Esophagus muscularis mucosa (tissue), 4 donors: ENCODE measurements at regions not wholly inside any gene's neighbourhood (a gene's known extent, or its start where the extent isn't known, plus 50 kb on each side); places are given as distances from the start of the nearest gene placed in this dataset.

ENCODE experiments used
- EP300 ChIP-seq: sonication (generic); formaldehyde crosslinking; IDR thresholded peaks from one replicate; pipeline ENCODE4 v1.6.1; 2017; ENCODE audit warnings: antibody characterized with exemption
- POLR2A ChIP-seq: fragments of 450-650 bp; IDR thresholded peaks from one replicate; pipeline ENCODE4 v1.6.1; 2017; ENCODE audit warnings: antibody characterized with exemption, moderate library complexity, mild to moderate bottlenecking, low read depth
- POLR2AphosphoS5 ChIP-seq, 2 donors: sonication (generic); formaldehyde crosslinking; IDR thresholded peaks; one replicate each; pipeline ENCODE4 v1.6.1; 2017; ENCODE audit warnings: antibody characterized with exemption in 2 of 2
- TF ChIP-seq, protein P1 (sequence below), 3 experiments: fragments of 200-600 bp in 2 of 3; fragments of 450-650 bp in 1 of 3; sonication (generic) in 2 of 3; IDR thresholded peaks; one replicate each; pipeline ENCODE4 v1.5.1; 2017 to 2019; ENCODE audit warnings: antibody characterized with exemption in 3 of 3, mild to moderate bottlenecking in 2 of 3, moderate library complexity in 1 of 3

DNA sequence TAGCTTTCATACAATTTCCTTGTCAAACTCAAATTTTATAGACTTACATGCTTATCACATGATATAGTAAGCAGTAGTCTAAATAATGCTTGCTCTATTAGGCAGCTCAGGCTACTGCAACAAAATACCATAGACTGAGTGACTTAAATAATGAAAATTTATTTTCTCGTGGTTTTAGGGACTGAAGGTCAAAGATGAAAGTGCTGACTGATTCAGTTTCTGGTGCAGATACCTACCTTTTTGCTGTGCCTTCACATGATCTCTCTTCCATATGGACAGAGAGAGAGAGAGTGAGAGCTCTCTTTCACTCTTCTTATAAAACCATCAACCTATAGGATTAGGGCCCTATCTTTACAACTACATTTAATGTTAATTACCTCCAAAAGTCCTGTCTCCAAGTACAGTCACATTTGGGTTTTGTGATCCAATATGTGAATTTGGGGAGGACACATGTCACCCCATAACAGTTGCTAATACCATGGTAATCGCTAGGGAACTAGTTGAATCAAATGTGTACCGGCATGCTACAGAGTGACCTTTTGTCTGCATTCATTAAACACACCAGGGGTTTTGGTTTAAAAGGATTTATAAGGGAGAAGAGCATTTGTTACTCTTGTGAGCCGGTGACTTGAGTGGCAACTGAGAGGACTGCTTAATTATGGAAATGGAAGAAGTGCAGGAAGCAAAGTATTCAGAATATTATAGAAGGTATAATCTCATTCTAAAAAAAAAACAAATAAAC, 723.4 kb upstream of the LRRTM4 start:
- no peak for TF ChIP-seq POLR2A
- TF ChIP-seq, protein P1, sequence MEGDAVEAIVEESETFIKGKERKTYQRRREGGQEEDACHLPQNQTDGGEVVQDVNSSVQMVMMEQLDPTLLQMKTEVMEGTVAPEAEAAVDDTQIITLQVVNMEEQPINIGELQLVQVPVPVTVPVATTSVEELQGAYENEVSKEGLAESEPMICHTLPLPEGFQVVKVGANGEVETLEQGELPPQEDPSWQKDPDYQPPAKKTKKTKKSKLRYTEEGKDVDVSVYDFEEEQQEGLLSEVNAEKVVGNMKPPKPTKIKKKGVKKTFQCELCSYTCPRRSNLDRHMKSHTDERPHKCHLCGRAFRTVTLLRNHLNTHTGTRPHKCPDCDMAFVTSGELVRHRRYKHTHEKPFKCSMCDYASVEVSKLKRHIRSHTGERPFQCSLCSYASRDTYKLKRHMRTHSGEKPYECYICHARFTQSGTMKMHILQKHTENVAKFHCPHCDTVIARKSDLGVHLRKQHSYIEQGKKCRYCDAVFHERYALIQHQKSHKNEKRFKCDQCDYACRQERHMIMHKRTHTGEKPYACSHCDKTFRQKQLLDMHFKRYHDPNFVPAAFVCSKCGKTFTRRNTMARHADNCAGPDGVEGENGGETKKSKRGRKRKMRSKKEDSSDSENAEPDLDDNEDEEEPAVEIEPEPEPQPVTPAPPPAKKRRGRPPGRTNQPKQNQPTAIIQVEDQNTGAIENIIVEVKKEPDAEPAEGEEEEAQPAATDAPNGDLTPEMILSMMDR (IDR thresholded peaks at IDR 0.05) = no peak
- TF ChIP-seq EP300 = no peak
- TF ChIP-seq POLR2AphosphoS5 (IDR thresholded peaks at IDR 0.05) = no peak
